WERI-Rb-1 (cell line): ENCODE measurements at regions not wholly inside any gene's neighbourhood (a gene's known extent, or its start where the extent isn't known, plus 50 kb on each side); places are given as distances from the start of the nearest gene placed in this dataset.

Experiments
- DNase-seq: peaks from one replicate; pipeline ENCODE4 v3.0.0-alpha.2; 2020
- H3K27ac ChIP-seq: fragments of 250-450 bp; sonication (Bioruptor Pico); 2 replicates; pipeline ENCODE4 v1.5.1; 2020; ENCODE audit warnings: mild to moderate bottlenecking, moderate library complexity
- H3K27me3 ChIP-seq: fragments of 250-450 bp; sonication (Bioruptor Pico); 2 replicates; pipeline ENCODE4 v1.5.1; 2021; ENCODE audit warnings: mild to moderate bottlenecking, low read depth, moderate library complexity; ENCODE audit not compliant: insufficient read depth, severe bottlenecking
- H3K36me3 ChIP-seq: fragments of 250-450 bp; sonication (Bioruptor Pico); 2 replicates; pipeline ENCODE4 v1.5.1; 2020; ENCODE audit warnings: mild to moderate bottlenecking, moderate library complexity
- H3K4me3 ChIP-seq: 2 replicates; pipeline ENCODE4 v1.5.1; 2011; ENCODE audit warnings: low read depth, mild to moderate bottlenecking, control low read depth, low read length
- H3K9me3 ChIP-seq: fragments of 250-450 bp; sonication (Bioruptor Pico); 2 replicates; pipeline ENCODE4 v1.5.1; 2021; ENCODE audit warnings: mild to moderate bottlenecking, moderate library complexity; ENCODE audit not compliant: severe bottlenecking
- CTCF ChIP-seq: IDR thresholded peaks from 2 replicates; pipeline ENCODE4 v1.5.1; 2011; ENCODE audit warnings: low read depth, mild to moderate bottlenecking, control low read depth, inconsistent platforms, low read length

- H3K4me3 ChIP-seq, result no peak overlapping the region
- no peaks in the 10 kb centered on the region for H3K36me3 ChIP-seq
- H3K27me3 ChIP-seq, result no peaks in the 10 kb centered on the region
- no peaks in the 10 kb centered on the region for H3K9me3 ChIP-seq
- no peak for DNase-seq
- TF ChIP-seq CTCF, result no peak
- no peak overlapping the region for H3K27ac ChIP-seq
Observed at GRCh38 chr10:128781637-128782036, 655.4 kb upstream of the MKI67 start.

- H3K27me3 ChIP-seq, result no peaks in the 10 kb centered on the region
- H3K36me3 ChIP-seq, result no peaks in the 10 kb centered on the region
- no peak overlapping the region for H3K4me3 ChIP-seq
- DNase-seq, result no peak
- H3K9me3 ChIP-seq, result no peaks in the 10 kb centered on the region
- no peak overlapping the region for H3K27ac ChIP-seq
- TF ChIP-seq CTCF, result no peak
Observed at GRCh38 chr10:128784444-128784843, 658.2 kb upstream of the MKI67 start.

GRCh38 chr10:128792426-128793140, 666.4 kb upstream of the MKI67 start:
- H3K36me3 ChIP-seq, result no peaks in the 10 kb centered on the region
- no peak for DNase-seq
- H3K27ac ChIP-seq, result no peak overlapping the region
- no peak for TF ChIP-seq CTCF
- peaks cover 4% of the 10 kb centered on the region for H3K27me3 ChIP-seq
- no peak overlapping the region for H3K4me3 ChIP-seq
- no peaks in the 10 kb centered on the region for H3K9me3 ChIP-seq

- Histone ChIP-seq H3K27ac (no peak overlapping the region), H3K27me3 (peaks cover 4% of the 10 kb centered on the region), H3K4me3 (no peak overlapping the region), H3K9me3 (no peaks in the 10 kb centered on the region), H3K36me3 (no peaks in the 10 kb centered on the region)
- no peak for TF ChIP-seq CTCF
- no peak for DNase-seq
Observed at GRCh38 chr10:128793726-128794655, 667.8 kb upstream of the MKI67 start.

- no peak for TF ChIP-seq CTCF
- H3K27me3 ChIP-seq, result peaks cover 4% of the 10 kb centered on the region
- no peak overlapping the region for H3K27ac ChIP-seq
- no peaks in the 10 kb centered on the region for H3K36me3 ChIP-seq
- DNase-seq, result no peak
- H3K9me3 ChIP-seq, result no peaks in the 10 kb centered on the region
- no peak overlapping the region for H3K4me3 ChIP-seq
Observed at GRCh38 chr10:128796396-128796912, 670.2 kb upstream of the MKI67 start.
